ENCODE measurements at regions not wholly inside any gene's neighbourhood (a gene's known extent, or its start where the extent isn't known, plus 50 kb on each side); places are given as distances from the start of the nearest gene placed in this dataset.

DNA sequence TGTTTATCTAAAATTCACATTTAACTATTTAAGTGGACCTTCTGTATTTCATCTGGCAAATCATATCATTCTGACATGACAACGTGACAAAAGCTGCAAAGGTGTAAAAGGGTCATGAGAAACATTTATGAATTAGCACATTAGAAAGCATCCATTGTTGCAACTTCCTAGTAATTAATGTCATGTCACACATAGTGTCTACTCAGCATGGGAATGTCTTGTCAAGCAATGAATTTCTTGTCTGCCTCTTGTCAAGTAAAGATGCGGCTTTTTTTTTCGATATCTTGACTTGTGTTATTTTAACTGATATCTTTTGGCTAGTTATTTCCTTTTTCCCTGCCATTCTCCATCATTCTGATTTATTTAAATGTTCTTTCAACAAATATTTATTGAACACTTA, 463.5 kb upstream of the CXorf51B start:
- 15% methylated on average over 3 of the region's 3 CpGs for WGBS (ENCODE audit: insufficient coverage, insufficient replicate concordance, low lambda C conversion rate, missing lambda C conversion rate)
- Histone ChIP-seq H3K36me3 (ENCODE audit: control insufficient read depth in 2 of 2, insufficient read depth in 2 of 2, low read length in 1 of 2) (no peaks in the 10 kb centered on the region), H3K79me2 (ENCODE audit: control insufficient read depth, insufficient read depth, low read length) (no peaks in the 10 kb centered on the region), H3K4me3 (no peak overlapping the region), H2AFZ (ENCODE audit: control insufficient read depth, low read depth, low read length) (no peak overlapping the region), H3K27ac (ENCODE audit: control insufficient read depth, insufficient read depth) (no peak overlapping the region), H3K4me2 (ENCODE audit: control insufficient read depth, insufficient read depth) (no peak overlapping the region), H3K9me3 (replicated peaks; ENCODE audit: control insufficient read depth, insufficient read depth, low read length) (no peaks in the 10 kb centered on the region), H3K4me1 (ENCODE audit: control insufficient read depth, insufficient read depth, low read length) (no peaks in the 10 kb centered on the region), H3K9ac (ENCODE audit: control insufficient read depth, insufficient read depth, low read length) (no peak overlapping the region), H4K20me1 (ENCODE audit: control insufficient read depth, insufficient read depth) (no peaks in the 10 kb centered on the region), H3K27me3 (replicated peaks in 1 of 2; ENCODE audit: control insufficient read depth in 2 of 2, insufficient read depth in 2 of 2, low read length in 1 of 2) (no peaks in the 10 kb centered on the region)
- FAIRE-seq (no peak), ATAC-seq (no peak), DNase-seq (ENCODE audit: low read depth, low spot score) (no peak)
- CTCF ChIA-PET, result interaction anchor here (0.6 kb wide), 1 partner anchor 333 kb away, joined by 3 read pairs; no protein-coding TSS in a partner anchor
- intact Hi-C loops (cut with micrococcal nuclease; ENCODE audit: unreplicated experiment), result no loop called here
- TF ChIP-seq NFYA (IDR thresholded peaks at IDR 0.05; ENCODE audit: borderline replicate concordance, low read depth, low read length) (no peak), IKZF2 (IDR thresholded peaks at IDR 0.05) (no peak), HDAC2 (IDR thresholded peaks at IDR 0.05) (no peak), SREBF1 (IDR thresholded peaks at IDR 0.05; ENCODE audit: low read length) (no peak), CBX5 (IDR thresholded peaks at IDR 0.05; ENCODE audit: low read depth) (no peak), MAX (IDR thresholded peaks at IDR 0.05; ENCODE audit: low read depth, low read length) (no peak), CBX3 (IDR thresholded peaks at IDR 0.05; ENCODE audit: borderline replicate concordance, low read depth) (no peak), NFXL1 (IDR thresholded peaks at IDR 0.05; ENCODE audit: borderline replicate concordance) (no peak), SMC3 (IDR thresholded peaks at IDR 0.05; ENCODE audit: borderline replicate concordance, low read length) (no peak), NR2C1 (IDR thresholded peaks at IDR 0.05) (no peak), FOS (IDR thresholded peaks at IDR 0.05; ENCODE audit: borderline replicate concordance, extremely low read depth, insufficient read length) (no peak), HDGF (IDR thresholded peaks at IDR 0.05) (no peak)
- TF ChIP-seq, protein P1, sequence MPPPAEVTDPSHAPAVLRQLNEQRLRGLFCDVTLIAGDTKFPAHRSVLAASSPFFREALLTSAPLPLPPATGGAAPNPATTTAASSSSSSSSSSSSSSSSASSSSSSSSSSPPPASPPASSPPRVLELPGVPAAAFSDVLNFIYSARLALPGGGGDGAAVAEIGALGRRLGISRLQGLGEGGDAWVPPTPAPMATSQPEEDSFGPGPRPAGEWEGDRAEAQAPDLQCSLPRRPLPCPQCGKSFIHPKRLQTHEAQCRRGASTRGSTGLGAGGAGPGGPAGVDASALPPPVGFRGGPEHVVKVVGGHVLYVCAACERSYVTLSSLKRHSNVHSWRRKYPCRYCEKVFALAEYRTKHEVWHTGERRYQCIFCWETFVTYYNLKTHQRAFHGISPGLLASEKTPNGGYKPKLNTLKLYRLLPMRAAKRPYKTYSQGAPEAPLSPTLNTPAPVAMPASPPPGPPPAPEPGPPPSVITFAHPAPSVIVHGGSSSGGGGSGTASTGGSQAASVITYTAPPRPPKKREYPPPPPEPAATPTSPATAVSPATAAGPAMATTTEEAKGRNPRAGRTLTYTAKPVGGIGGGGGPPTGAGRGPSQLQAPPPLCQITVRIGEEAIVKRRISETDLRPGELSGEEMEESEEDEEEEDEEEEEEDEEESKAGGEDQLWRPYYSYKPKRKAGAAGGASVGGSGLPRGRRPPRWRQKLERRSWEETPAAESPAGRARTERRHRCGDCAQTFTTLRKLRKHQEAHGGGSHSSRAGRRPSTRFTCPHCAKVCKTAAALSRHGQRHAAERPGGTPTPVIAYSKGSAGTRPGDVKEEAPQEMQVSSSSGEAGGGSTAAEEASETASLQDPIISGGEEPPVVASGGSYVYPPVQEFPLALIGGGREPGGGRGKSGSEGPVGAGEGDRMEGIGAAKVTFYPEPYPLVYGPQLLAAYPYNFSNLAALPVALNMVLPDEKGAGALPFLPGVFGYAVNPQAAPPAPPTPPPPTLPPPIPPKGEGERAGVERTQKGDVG (CRISPR knock-in tag; IDR thresholded peaks at IDR 0.05), result no peak
- RAD21 ChIA-PET (ENCODE audit: unreplicated experiment), result no interaction called here
- SMC1A ChIA-PET (ENCODE audit: uncharacterized antibody, unreplicated experiment), result no interaction called here
- in situ Hi-C loops (cut with MboI), result no loop called here
- BruUV-seq (replicated peaks), result no TSS peak
- POLR2A ChIA-PET, result no interaction called here

All from GM12878 (cell line).